K562 (cell line): ENCODE measurements at regions not wholly inside any gene's neighbourhood (a gene's known extent, or its start where the extent isn't known, plus 50 kb on each side); places are given as distances from the start of the nearest gene placed in this dataset.

Experiments
- FOXM1 ChIP-seq, 2 experiments: fragments of 450-650 bp in 1 of 2; sonication (generic) in 1 of 2; formaldehyde crosslinking in 1 of 2; IDR thresholded peaks; 2 replicates each; pipeline versions ENCODE4 v1.6.1 to v1.9.0; 2017 to 2022; ENCODE audit warnings: low read depth in 2 of 2, mild to moderate bottlenecking in 2 of 2, missing genetic modification reagents in 1 of 2, moderate library complexity in 1 of 2
- PML ChIP-seq: IDR thresholded peaks from 2 replicates; pipeline ENCODE4 v1.6.1; 2012; ENCODE audit warnings: low read length, inconsistent platforms
- POU5F1 ChIP-seq: fragments of 150-350 bp; IDR thresholded peaks from 2 replicates; pipeline ENCODE4 v1.6.1; 2014; ENCODE audit warnings: borderline replicate concordance, low read length, low read depth, mild to moderate bottlenecking; ENCODE audit not compliant: partially characterized antibody
- RBFOX2 ChIP-seq: fragments of 200-400 bp; formaldehyde crosslinking; IDR thresholded peaks from 2 replicates; pipeline ENCODE4 v1.6.1; 2017; ENCODE audit warnings: low read depth, mild to moderate bottlenecking, low read length, moderate library complexity
- ZNF184 ChIP-seq: sonication (generic); formaldehyde crosslinking; IDR thresholded peaks from 2 replicates; pipeline ENCODE4 v1.5.0; 2020; ENCODE audit warnings: missing genetic modification reagents

GRCh38 chr2:103594823-103595222 lies 833.0 kb downstream of the TMEM182 start:
- TF ChIP-seq FOXM1 (IDR thresholded peaks at IDR 0.05; ENCODE audit: low read depth) (no peak), FOXM1 (CRISPR knock-in tag; IDR thresholded peaks at IDR 0.05; ENCODE audit: low read depth) (no peak), POU5F1 (no peak), ZNF184 (CRISPR knock-in tag) (no peak), PML (no peak), RBFOX2 (no peak)
